ENCODE measurements at regions not wholly inside any gene's neighbourhood (a gene's known extent, or its start where the extent isn't known, plus 50 kb on each side); places are given as distances from the start of the nearest gene placed in this dataset.

- H3K36me3 ChIP-seq (ENCODE audit: control insufficient read depth, insufficient read depth, low read length) = no peaks in the 10 kb centered on the region
- no peaks in the 10 kb centered on the region for H3K9me3 ChIP-seq (ENCODE audit: control insufficient read depth, insufficient read depth, low read length)
Measured at GRCh38 chr3:94946683-94947082, 883.8 kb downstream of the NSUN3 start.

GRCh38 chr3:94961423-94962100 lies 898.7 kb downstream of the NSUN3 start:
- WGBS (ENCODE audit: insufficient coverage, insufficient read length) = no CpG with 5 or more reads among the region's 6 CpGs
- no peak for DNase-seq (ENCODE audit: low read depth, low spot score)
- Histone ChIP-seq H3K9me3 (ENCODE audit: control insufficient read depth, insufficient read depth, low read length) (no peaks in the 10 kb centered on the region), H3K36me3 (ENCODE audit: control insufficient read depth, insufficient read depth, low read length) (no peaks in the 10 kb centered on the region), H3K27ac (ENCODE audit: low read length) (no peak overlapping the region), H3K4me1 (ENCODE audit: control insufficient read depth, insufficient read depth, low read length) (no peaks in the 10 kb centered on the region), H3K27me3 (ENCODE audit: control insufficient read depth, insufficient read depth, low read length) (no peaks in the 10 kb centered on the region), H3K4me3 (ENCODE audit: low read length) (no peak overlapping the region)

More at GRCh38 chr3:94946683-94947082, 883.8 kb downstream of the NSUN3 start:
- no peaks in the 10 kb centered on the region for H3K4me1 ChIP-seq (ENCODE audit: control insufficient read depth, insufficient read depth, low read length)
- no peak for DNase-seq (ENCODE audit: low read depth, low spot score)
- WGBS (ENCODE audit: insufficient coverage, insufficient read length) = no CpG with 5 or more reads among the region's 6 CpGs
- H3K27ac ChIP-seq (ENCODE audit: low read length) = no peak overlapping the region
- no peak overlapping the region for H3K4me3 ChIP-seq (ENCODE audit: low read length)
- H3K27me3 ChIP-seq (ENCODE audit: control insufficient read depth, insufficient read depth, low read length) = no peaks in the 10 kb centered on the region

- Histone ChIP-seq H3K36me3 (ENCODE audit: control insufficient read depth, insufficient read depth, low read length) (no peaks in the 10 kb centered on the region), H3K9me3 (ENCODE audit: control insufficient read depth, insufficient read depth, low read length) (no peaks in the 10 kb centered on the region), H3K27me3 (ENCODE audit: control insufficient read depth, insufficient read depth, low read length) (no peaks in the 10 kb centered on the region), H3K4me3 (ENCODE audit: low read length) (no peak overlapping the region), H3K27ac (ENCODE audit: low read length) (no peak overlapping the region), H3K4me1 (ENCODE audit: control insufficient read depth, insufficient read depth, low read length) (no peaks in the 10 kb centered on the region)
- WGBS (ENCODE audit: insufficient coverage, insufficient read length) = no CpG with 5 or more reads among the region's 2 CpGs
- DNase-seq (ENCODE audit: low read depth, low spot score) = no peak
Measured at GRCh38 chr3:94965867-94966475, 903.1 kb downstream of the NSUN3 start.

GRCh38 chr3:94967196-94967595 lies 904.3 kb downstream of the NSUN3 start:
- Histone ChIP-seq H3K9me3 (ENCODE audit: control insufficient read depth, insufficient read depth, low read length) (no peaks in the 10 kb centered on the region), H3K4me1 (ENCODE audit: control insufficient read depth, insufficient read depth, low read length) (no peaks in the 10 kb centered on the region), H3K27ac (ENCODE audit: low read length) (no peak overlapping the region), H3K36me3 (ENCODE audit: control insufficient read depth, insufficient read depth, low read length) (no peaks in the 10 kb centered on the region), H3K4me3 (ENCODE audit: low read length) (no peak overlapping the region), H3K27me3 (ENCODE audit: control insufficient read depth, insufficient read depth, low read length) (no peaks in the 10 kb centered on the region)
- WGBS (ENCODE audit: insufficient coverage, insufficient read length) = no CpG with 5 or more reads among the region's 2 CpGs
- DNase-seq (ENCODE audit: low read depth, low spot score) = no peak

- Histone ChIP-seq H3K4me1 (ENCODE audit: control insufficient read depth, insufficient read depth, low read length) (no peaks in the 10 kb centered on the region), H3K27me3 (ENCODE audit: control insufficient read depth, insufficient read depth, low read length) (no peaks in the 10 kb centered on the region), H3K9me3 (ENCODE audit: control insufficient read depth, insufficient read depth, low read length) (no peaks in the 10 kb centered on the region), H3K36me3 (ENCODE audit: control insufficient read depth, insufficient read depth, low read length) (no peaks in the 10 kb centered on the region), H3K27ac (ENCODE audit: low read length) (no peak overlapping the region), H3K4me3 (ENCODE audit: low read length) (no peak overlapping the region)
- WGBS (ENCODE audit: insufficient coverage, insufficient read length) = no CpG with 5 or more reads among the region's 1 CpG
- DNase-seq (ENCODE audit: low read depth, low spot score) = no peak
Measured at GRCh38 chr3:94968519-94968918, 905.7 kb downstream of the NSUN3 start.

- Histone ChIP-seq H3K9me3 (ENCODE audit: control insufficient read depth, insufficient read depth, low read length) (no peaks in the 10 kb centered on the region), H3K4me3 (ENCODE audit: low read length) (no peak overlapping the region), H3K27ac (ENCODE audit: low read length) (no peak overlapping the region), H3K27me3 (ENCODE audit: control insufficient read depth, insufficient read depth, low read length) (no peaks in the 10 kb centered on the region), H3K36me3 (ENCODE audit: control insufficient read depth, insufficient read depth, low read length) (no peaks in the 10 kb centered on the region), H3K4me1 (ENCODE audit: control insufficient read depth, insufficient read depth, low read length) (no peaks in the 10 kb centered on the region)
- no CpG with 5 or more reads among the region's 1 CpG for WGBS (ENCODE audit: insufficient coverage, insufficient read length)
- DNase-seq (ENCODE audit: low read depth, low spot score) = no peak
Measured at GRCh38 chr3:94972066-94972465, 909.2 kb downstream of the NSUN3 start.

GRCh38 chr3:94978084-94978483 lies 915.2 kb downstream of the NSUN3 start:
- Histone ChIP-seq H3K9me3 (ENCODE audit: control insufficient read depth, insufficient read depth, low read length) (no peaks in the 10 kb centered on the region), H3K27ac (ENCODE audit: low read length) (no peak overlapping the region), H3K4me3 (ENCODE audit: low read length) (no peak overlapping the region), H3K27me3 (ENCODE audit: control insufficient read depth, insufficient read depth, low read length) (no peaks in the 10 kb centered on the region), H3K36me3 (ENCODE audit: control insufficient read depth, insufficient read depth, low read length) (no peaks in the 10 kb centered on the region), H3K4me1 (ENCODE audit: control insufficient read depth, insufficient read depth, low read length) (no peaks in the 10 kb centered on the region)
- WGBS (ENCODE audit: insufficient coverage, insufficient read length) = no CpG with 5 or more reads among the region's 1 CpG
- DNase-seq (ENCODE audit: low read depth, low spot score) = no peak

- no CpG with 5 or more reads among the region's 2 CpGs for WGBS (ENCODE audit: insufficient coverage, insufficient read length)
- DNase-seq (ENCODE audit: low read depth, low spot score) = no peak
- Histone ChIP-seq H3K27ac (ENCODE audit: low read length) (no peak overlapping the region), H3K27me3 (ENCODE audit: control insufficient read depth, insufficient read depth, low read length) (no peaks in the 10 kb centered on the region), H3K36me3 (ENCODE audit: control insufficient read depth, insufficient read depth, low read length) (no peaks in the 10 kb centered on the region), H3K9me3 (ENCODE audit: control insufficient read depth, insufficient read depth, low read length) (no peaks in the 10 kb centered on the region), H3K4me3 (ENCODE audit: low read length) (no peak overlapping the region), H3K4me1 (ENCODE audit: control insufficient read depth, insufficient read depth, low read length) (no peaks in the 10 kb centered on the region)
Measured at GRCh38 chr3:94985778-94986177, 922.9 kb downstream of the NSUN3 start.

- Histone ChIP-seq H3K4me1 (ENCODE audit: control insufficient read depth, insufficient read depth, low read length) (no peaks in the 10 kb centered on the region), H3K27ac (ENCODE audit: low read length) (no peak overlapping the region), H3K36me3 (ENCODE audit: control insufficient read depth, insufficient read depth, low read length) (no peaks in the 10 kb centered on the region), H3K4me3 (ENCODE audit: low read length) (no peak overlapping the region), H3K9me3 (ENCODE audit: control insufficient read depth, insufficient read depth, low read length) (no peaks in the 10 kb centered on the region), H3K27me3 (ENCODE audit: control insufficient read depth, insufficient read depth, low read length) (no peaks in the 10 kb centered on the region)
- DNase-seq (ENCODE audit: low read depth, low spot score) = no peak
- WGBS (ENCODE audit: insufficient coverage, insufficient read length) = no CpG with 5 or more reads among the region's 4 CpGs
Measured at GRCh38 chr3:94990952-94991705, 928.3 kb downstream of the NSUN3 start.

GRCh38 chr3:94996743-94997142 lies 933.9 kb downstream of the NSUN3 start:
- H3K36me3 ChIP-seq (ENCODE audit: control insufficient read depth, insufficient read depth, low read length) = no peaks in the 10 kb centered on the region
- H3K27ac ChIP-seq (ENCODE audit: low read length) = no peak overlapping the region
- WGBS (ENCODE audit: insufficient coverage, insufficient read length) = no CpG with 5 or more reads among the region's 3 CpGs
- no peaks in the 10 kb centered on the region for H3K4me1 ChIP-seq (ENCODE audit: control insufficient read depth, insufficient read depth, low read length)
- no peak overlapping the region for H3K4me3 ChIP-seq (ENCODE audit: low read length)
- no peaks in the 10 kb centered on the region for H3K9me3 ChIP-seq (ENCODE audit: control insufficient read depth, insufficient read depth, low read length)
- H3K27me3 ChIP-seq (ENCODE audit: control insufficient read depth, insufficient read depth, low read length) = no peaks in the 10 kb centered on the region
- no peak for DNase-seq (ENCODE audit: low read depth, low spot score)

All from iPS DF 6.9 (cell line).